ENCODE measurements at regions not wholly inside any gene's neighbourhood (a gene's known extent, or its start where the extent isn't known, plus 50 kb on each side); places are given as distances from the start of the nearest gene placed in this dataset.

GRCh38 chr5:155628346-155628745 is 614.8 kb downstream of the KIF4B start:
- H3K9me2 ChIP-seq (ENCODE audit: insufficient read depth): no peaks in the 10 kb centered on the region
- no peaks in the 10 kb centered on the region for H3K36me3 ChIP-seq (ENCODE audit: control insufficient read depth in 1 of 2, insufficient read depth in 2 of 2, low read length in 2 of 2)
- BruUV-seq (replicated peaks): no TSS peak
- no peak overlapping the region for H3K27ac ChIP-seq (ENCODE audit: low read depth, low read length)
- H4K20me1 ChIP-seq (ENCODE audit: insufficient read depth): no peaks in the 10 kb centered on the region
- intact Hi-C loops (cut with micrococcal nuclease): no loop called here
- ATAC-seq (no peak), DNase-seq (ENCODE audit: low read depth, low spot score) (no peak)
- ChIA-PET RAD21 (ENCODE audit: low non-redundant PET in 1 of 2, low total read pairs in 2 of 2, uncharacterized antibody in 2 of 2, unreplicated experiment in 2 of 2) (no interaction called here), POLR2A (no interaction called here), CTCF (no interaction called here)
- H3K9ac ChIP-seq (ENCODE audit: low read length): no peak overlapping the region
- no peaks in the 10 kb centered on the region for H3K4me1 ChIP-seq (ENCODE audit: control insufficient read depth in 1 of 2, insufficient read depth in 2 of 2, low read length in 2 of 2)
- no peak for TF ChIP-seq CTCF (IDR thresholded peaks at IDR 0.05 in 2 of 3, conservative IDR thresholded peaks at IDR 0.05 in 1 of 3; ENCODE audit: borderline replicate concordance in 1 of 3, insufficient read depth in 1 of 3, low read depth in 2 of 3, low read length in 2 of 3)
- TF ChIP-seq ZBTB33 (IDR thresholded peaks at IDR 0.05; ENCODE audit: extremely low read depth, insufficient replicate concordance, low read length): no peak
- no peak for TF ChIP-seq EGR1 (IDR thresholded peaks at IDR 0.05; ENCODE audit: low read depth)
- TF ChIP-seq REST (IDR thresholded peaks at IDR 0.05; ENCODE audit: low read depth): no peak
- no peak for TF ChIP-seq JUND (IDR thresholded peaks at IDR 0.05)
- no peak for TF ChIP-seq ELF1 (IDR thresholded peaks at IDR 0.05; ENCODE audit: borderline replicate concordance, low read depth)
- TF ChIP-seq CBX3 (IDR thresholded peaks at IDR 0.05; ENCODE audit: low read depth): no peak
- TF ChIP-seq EZH2phosphoT487 (IDR thresholded peaks at IDR 0.05; ENCODE audit: borderline replicate concordance): no peak
- no peak for TF ChIP-seq FOSL1 (IDR thresholded peaks at IDR 0.05; ENCODE audit: low read depth)
- no peak for TF ChIP-seq CEBPB (IDR thresholded peaks at IDR 0.05; ENCODE audit: low read depth)
- no peak for TF ChIP-seq RAD21 (IDR thresholded peaks at IDR 0.05; ENCODE audit: low read depth)
- no peak for TF ChIP-seq ATF3 (IDR thresholded peaks at IDR 0.05)
- no peak overlapping the region for H3K4me2 ChIP-seq (ENCODE audit: low read length)
- H3K9me3 ChIP-seq (ENCODE audit: control insufficient read depth in 1 of 2, insufficient read depth in 1 of 2, low read depth in 1 of 2, low read length in 2 of 2): peaks cover 2 to 6% of the 10 kb centered on the region in 2 experiments; a peak in 1 of 4 replicates
- no peaks in the 10 kb centered on the region for H3K79me2 ChIP-seq (ENCODE audit: insufficient read depth, low read length)
- H3K4me3 ChIP-seq (replicated peaks in 1 of 2; ENCODE audit: low read depth in 1 of 2, low read length in 2 of 2): no peak overlapping the region
- H2AFZ ChIP-seq (ENCODE audit: low read depth, low read length, poor library complexity, severe bottlenecking): no peak overlapping the region
- H3K27me3 ChIP-seq (ENCODE audit: insufficient read depth, low read length): no peaks in the 10 kb centered on the region
